Astrocyte (in vitro differentiated cells and primary cell): ENCODE measurements at regions not wholly inside any gene's neighbourhood (a gene's known extent, or its start where the extent isn't known, plus 50 kb on each side); places are given as distances from the start of the nearest gene placed in this dataset.

Source experiments
- DNase-seq: peaks from one replicate; pipeline ENCODE4 v3.0.0-alpha.2; 2010; ENCODE audit warnings: low read depth
- FAIRE-seq: peaks from 2 replicates; lab custom pipeline; 2011; peaks lifted over from hg19 to GRCh38; lab: Jason Lieb, UNC
- H2AFZ ChIP-seq: 2 replicates; pipeline ENCODE4 v1.6.0; 2012; ENCODE audit warnings: low read depth, low read length, inconsistent platforms
- H3K27ac ChIP-seq: 2 replicates; pipeline ENCODE4 v1.5.1; 2011; ENCODE audit warnings: low read depth, low read length, inconsistent platforms
- H3K27me3 ChIP-seq: 2 replicates; pipeline ENCODE4 v1.6.0; 2011; ENCODE audit warnings: low read length, inconsistent platforms; ENCODE audit not compliant: insufficient read depth
- H3K36me3 ChIP-seq: 2 replicates; pipeline ENCODE4 v1.5.1; 2011; ENCODE audit warnings: low read length, inconsistent platforms; ENCODE audit not compliant: insufficient read depth
- H3K4me1 ChIP-seq: 2 replicates; pipeline ENCODE4 v1.5.1; 2011; ENCODE audit warnings: low read length, inconsistent platforms; ENCODE audit not compliant: insufficient read depth
- H3K4me2 ChIP-seq: 2 replicates; pipeline ENCODE4 v1.6.0; 2012; ENCODE audit warnings: low read length, inconsistent platforms
- H3K4me3 ChIP-seq: 2 replicates; pipeline ENCODE4 v1.5.1; 2011; ENCODE audit warnings: low read depth, mild to moderate bottlenecking, low read length, inconsistent platforms; ENCODE audit not compliant: insufficient read depth
- H3K79me2 ChIP-seq: 2 replicates; pipeline ENCODE4 v1.6.0; 2012; ENCODE audit warnings: mild to moderate bottlenecking, low read length, inconsistent platforms; ENCODE audit not compliant: insufficient read depth
- H3K9ac ChIP-seq: 2 replicates; pipeline ENCODE4 v1.6.0; 2012; ENCODE audit warnings: mild to moderate bottlenecking, low read length, inconsistent platforms
- H3K9me3 ChIP-seq: 2 replicates; pipeline ENCODE4 v1.5.1; 2012; ENCODE audit warnings: low read depth, mild to moderate bottlenecking, low read length, inconsistent platforms; ENCODE audit not compliant: insufficient read depth
- H4K20me1 ChIP-seq: 2 replicates; pipeline ENCODE4 v1.6.0; 2012; ENCODE audit warnings: low read length, inconsistent platforms; ENCODE audit not compliant: insufficient read depth
- H3K27ac Mint-ChIP-seq: one replicate; pipeline ENCODE4 v1.8.0; 2021; ENCODE audit warnings: mild to moderate bottlenecking, mixed read lengths; ENCODE audit not compliant: unreplicated experiment
- H3K27me3 Mint-ChIP-seq: one replicate; pipeline ENCODE4 v1.8.0; 2021; ENCODE audit warnings: low read depth, mixed read lengths; ENCODE audit not compliant: unreplicated experiment
- H3K36me3 Mint-ChIP-seq: one replicate; pipeline ENCODE4 v1.8.0; 2021; ENCODE audit warnings: low read depth, mixed read lengths; ENCODE audit not compliant: unreplicated experiment
- H3K4me1 Mint-ChIP-seq: one replicate; pipeline ENCODE4 v1.8.0; 2021; ENCODE audit warnings: low read depth, mixed read lengths; ENCODE audit not compliant: unreplicated experiment
- H3K4me3 Mint-ChIP-seq: one replicate; pipeline ENCODE4 v1.8.0; 2021; ENCODE audit warnings: mild to moderate bottlenecking, moderate library complexity, mixed read lengths; ENCODE audit not compliant: unreplicated experiment
- H3K9me3 Mint-ChIP-seq: one replicate; pipeline ENCODE4 v1.8.0; 2021; ENCODE audit warnings: mild to moderate bottlenecking, mixed read lengths; ENCODE audit not compliant: unreplicated experiment
- CTCF ChIP-seq: IDR thresholded peaks from 2 replicates; pipeline ENCODE4 v1.5.1; 2011; ENCODE audit warnings: low read depth, mild to moderate bottlenecking, inconsistent platforms, low read length, moderate library complexity; ENCODE audit not compliant: insufficient read depth
- EZH2 ChIP-seq: IDR thresholded peaks from 2 replicates; pipeline ENCODE4 v1.6.1; 2012; ENCODE audit warnings: mild to moderate bottlenecking, low read length, inconsistent platforms; ENCODE audit not compliant: insufficient read depth

DNA sequence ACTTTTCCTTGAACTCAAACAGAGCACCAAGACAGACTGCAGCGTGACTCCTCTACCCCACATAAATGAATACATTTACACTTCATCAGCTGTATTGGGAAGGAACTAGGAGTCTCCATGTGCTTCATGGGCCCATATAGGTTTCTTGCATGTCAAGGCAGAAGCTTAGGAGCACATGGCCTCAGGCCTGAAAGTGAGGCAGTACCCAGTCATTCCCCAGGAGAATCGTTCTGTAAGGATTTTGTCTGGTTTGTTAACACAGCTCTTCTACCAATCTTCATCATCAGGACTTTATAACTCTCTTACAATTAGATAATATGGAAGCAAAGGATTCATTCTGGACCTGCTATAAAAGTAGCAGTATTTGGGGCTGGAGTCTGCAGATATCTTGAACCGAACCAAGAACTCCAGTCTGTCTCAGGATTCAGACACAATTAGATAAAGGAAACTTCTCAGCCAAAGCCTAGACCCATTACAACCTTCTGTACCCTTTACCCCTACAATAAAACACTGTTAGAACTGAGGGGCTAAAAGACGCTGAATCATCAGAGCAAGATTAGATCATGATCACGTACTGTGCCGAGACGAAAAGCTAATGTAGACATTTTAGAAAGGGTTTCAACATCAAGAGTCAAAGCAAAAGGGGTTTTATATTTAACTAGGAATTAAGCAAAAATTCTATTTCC is 385.5 kb upstream of the SLC30A5 start:
- no peak overlapping the region for H3K9ac ChIP-seq
- DNase-seq = no peak
- Mint-ChIP-seq H3K36me3 (no peaks in the 10 kb centered on the region), H3K4me3 (no peak overlapping the region), H3K27ac (no peak overlapping the region), H3K4me1 (peaks cover 17% of the 10 kb centered on the region), H3K9me3 (no peaks in the 10 kb centered on the region), H3K27me3 (no peaks in the 10 kb centered on the region)
- H3K36me3 ChIP-seq = no peaks in the 10 kb centered on the region
- H3K4me2 ChIP-seq = no peak overlapping the region
- no peaks in the 10 kb centered on the region for H3K27me3 ChIP-seq
- no peak overlapping the region for H2AFZ ChIP-seq
- no peaks in the 10 kb centered on the region for H3K9me3 ChIP-seq
- no peak for FAIRE-seq
- TF ChIP-seq CTCF (no peak), EZH2 (no peak)
- no peak overlapping the region for H3K27ac ChIP-seq
- no peaks in the 10 kb centered on the region for H3K4me1 ChIP-seq
- H3K4me3 ChIP-seq = no peak overlapping the region
- H3K79me2 ChIP-seq = no peaks in the 10 kb centered on the region
- no peaks in the 10 kb centered on the region for H4K20me1 ChIP-seq

GRCh38 chr5:68708842-68709170 is 385.0 kb upstream of the SLC30A5 start:
- DNase-seq (no peak), FAIRE-seq (no peak)
- Mint-ChIP-seq H3K4me1 (peaks cover 17% of the 10 kb centered on the region), H3K36me3 (no peaks in the 10 kb centered on the region), H3K4me3 (no peak overlapping the region), H3K27me3 (no peaks in the 10 kb centered on the region), H3K27ac (no peak overlapping the region), H3K9me3 (no peaks in the 10 kb centered on the region)
- TF ChIP-seq EZH2 = no peak
- no peak for TF ChIP-seq CTCF
- no peaks in the 10 kb centered on the region for H3K9me3 ChIP-seq
- H3K36me3 ChIP-seq = no peaks in the 10 kb centered on the region
- no peaks in the 10 kb centered on the region for H3K79me2 ChIP-seq
- no peak overlapping the region for H3K4me3 ChIP-seq
- no peak overlapping the region for H3K9ac ChIP-seq
- no peaks in the 10 kb centered on the region for H3K27me3 ChIP-seq
- H4K20me1 ChIP-seq = no peaks in the 10 kb centered on the region
- H2AFZ ChIP-seq = no peak overlapping the region
- no peak overlapping the region for H3K27ac ChIP-seq
- H3K4me1 ChIP-seq = no peaks in the 10 kb centered on the region
- no peak overlapping the region for H3K4me2 ChIP-seq

- no peak overlapping the region for H2AFZ ChIP-seq
- Mint-ChIP-seq H3K4me3 (peak overlapping the region; percentile 58), H3K4me1 (peaks cover 17% of the 10 kb centered on the region), H3K27me3 (no peaks in the 10 kb centered on the region), H3K9me3 (no peaks in the 10 kb centered on the region), H3K27ac (no peak overlapping the region), H3K36me3 (no peaks in the 10 kb centered on the region)
- H3K9me3 ChIP-seq = no peaks in the 10 kb centered on the region
- no peaks in the 10 kb centered on the region for H3K27me3 ChIP-seq
- no peak overlapping the region for H3K4me2 ChIP-seq
- DNase-seq = no peak
- no peak overlapping the region for H3K4me3 ChIP-seq
- no peaks in the 10 kb centered on the region for H3K79me2 ChIP-seq
- H3K4me1 ChIP-seq = no peaks in the 10 kb centered on the region
- H3K9ac ChIP-seq = no peak overlapping the region
- no peak overlapping the region for H3K27ac ChIP-seq
- no peak for FAIRE-seq
- no peaks in the 10 kb centered on the region for H3K36me3 ChIP-seq
- TF ChIP-seq EZH2 (no peak), CTCF (no peak)
- H4K20me1 ChIP-seq = no peaks in the 10 kb centered on the region
Measured at GRCh38 chr5:68709239-68709638, 384.6 kb upstream of the SLC30A5 start.
